SK-N-MC (cell line): ENCODE measurements at regions not wholly inside any gene's neighbourhood (a gene's known extent, or its start where the extent isn't known, plus 50 kb on each side); places are given as distances from the start of the nearest gene placed in this dataset.

Experiments used
- EZH2 ChIP-seq: fragments of 200-600 bp; sonication (generic); IDR thresholded peaks from one replicate; pipeline ENCODE4 v1.6.1; 2017; ENCODE audit warnings: antibody characterized with exemption
- POLR2AphosphoS5 ChIP-seq: IDR thresholded peaks from 2 replicates; pipeline ENCODE4 v1.6.1; 2012; ENCODE audit warnings: mild to moderate bottlenecking, low read depth, low read length, borderline replicate concordance

DNA sequence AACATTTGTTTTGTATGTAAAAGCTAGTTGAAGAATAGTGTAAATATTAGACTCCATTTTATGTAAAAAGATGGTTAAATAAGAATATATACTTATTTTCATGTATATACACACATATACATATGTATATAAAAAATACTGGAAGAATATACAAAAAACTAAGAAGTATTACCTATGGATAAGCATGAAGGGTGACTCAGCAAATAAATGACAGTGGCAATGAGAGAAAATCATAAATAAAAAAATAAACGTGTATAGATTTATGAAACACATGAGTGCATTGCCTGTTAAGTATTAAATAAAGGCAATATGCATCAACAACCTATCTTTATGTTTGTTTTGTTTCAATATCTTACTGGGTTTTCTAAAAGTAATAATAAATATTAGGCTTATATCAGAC is 435.3 kb downstream of the CYLC2 start:
- TF ChIP-seq EZH2 (no peak), POLR2AphosphoS5 (no peak)
